Right ventricle myocardium superior (tissue), 1 donor: ENCODE measurements at regions not wholly inside any gene's neighbourhood (a gene's known extent, or its start where the extent isn't known, plus 50 kb on each side); places are given as distances from the start of the nearest gene placed in this dataset.
"Not testable (repeated sequence)": the region's sequence is repeated elsewhere in the genome, so short reads cannot be mapped to it uniquely, and the experiment has no call there.

ENCODE experiments used
- ATAC-seq: fragments of 200-7000 bp; cut with Tn5 transposase; one replicate; pipeline ENCODE4 v1.9.1; 2020; ENCODE audit warnings: mild to moderate bottlenecking; ENCODE audit not compliant: poor library complexity
- DNase-seq: peaks from one replicate; pipeline ENCODE4 v3.0.0-alpha.2; 2020
- intact Hi-C: fragments of 100-400 bp; cut with DNase I; formaldehyde crosslinking; loops from one replicate; pipeline ENCODE4 v1.11.2; 2022
- donor health status: DM: no; HTN: yes; CAD: no; lungs with severe emphysema.

DNA sequence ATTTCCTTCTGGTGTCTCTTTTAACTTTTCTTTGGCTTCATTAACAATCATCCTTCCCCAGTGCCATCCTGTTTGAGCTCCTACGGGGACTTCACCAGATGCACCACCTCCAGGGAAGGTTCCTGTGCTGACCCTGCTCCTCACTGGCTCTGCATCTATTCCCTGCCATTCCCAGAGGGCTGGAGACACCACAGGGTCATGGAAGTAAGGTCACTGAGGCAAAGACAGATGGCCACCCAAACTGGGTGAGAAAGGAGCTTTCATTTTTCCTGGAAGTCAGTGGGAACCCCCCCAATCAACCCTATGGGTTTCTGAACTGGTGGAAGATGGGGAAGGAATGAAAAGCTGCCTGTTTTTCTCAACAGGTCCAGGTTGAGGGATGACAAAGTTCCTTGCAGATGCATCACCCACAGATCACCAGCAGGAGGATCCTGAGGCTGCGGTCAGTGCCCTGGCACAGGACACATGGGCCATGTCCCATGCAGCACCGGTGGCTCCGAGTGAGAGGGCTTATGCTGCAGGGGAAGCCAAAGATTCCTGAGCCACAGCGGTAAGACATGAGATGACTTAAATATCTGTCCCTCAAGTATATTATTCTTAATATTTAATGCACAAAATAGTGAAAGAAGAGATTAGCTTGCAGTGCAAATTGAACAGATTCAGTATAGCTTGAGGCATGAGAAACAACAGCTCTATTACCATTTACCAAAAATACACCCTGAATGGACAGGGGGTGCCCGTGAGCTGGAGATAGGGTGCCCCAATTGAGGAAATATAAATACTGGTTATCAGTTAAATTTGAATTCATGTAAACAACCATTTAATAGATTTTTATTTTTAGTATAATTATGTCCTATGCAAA is 73.0 kb upstream of the VPREB1 start:
- intact Hi-C loops: no loop called here
- no peak for ATAC-seq
- DNase-seq: no peak

DNA sequence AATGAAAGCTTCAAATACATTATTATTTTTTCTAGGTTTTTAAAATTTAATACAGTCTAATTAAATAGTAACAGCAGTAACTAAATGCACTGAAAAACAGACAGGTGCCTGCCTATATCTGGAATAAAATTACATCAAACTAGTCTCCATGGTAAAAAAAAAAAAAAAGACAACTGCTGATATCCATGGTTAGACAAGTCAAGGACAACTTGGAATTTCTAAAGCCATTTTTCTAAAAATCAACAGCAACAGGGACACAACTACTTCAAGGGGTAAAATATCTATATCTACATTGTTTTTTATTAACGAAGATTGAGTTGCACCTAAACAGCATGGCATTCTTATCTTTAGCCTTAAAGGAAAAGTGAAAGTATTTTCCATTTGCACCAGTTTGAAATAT is 74.7 kb upstream of the VPREB1 start:
- no peak for DNase-seq
- no peak for ATAC-seq
- intact Hi-C loops: no loop called here

DNA sequence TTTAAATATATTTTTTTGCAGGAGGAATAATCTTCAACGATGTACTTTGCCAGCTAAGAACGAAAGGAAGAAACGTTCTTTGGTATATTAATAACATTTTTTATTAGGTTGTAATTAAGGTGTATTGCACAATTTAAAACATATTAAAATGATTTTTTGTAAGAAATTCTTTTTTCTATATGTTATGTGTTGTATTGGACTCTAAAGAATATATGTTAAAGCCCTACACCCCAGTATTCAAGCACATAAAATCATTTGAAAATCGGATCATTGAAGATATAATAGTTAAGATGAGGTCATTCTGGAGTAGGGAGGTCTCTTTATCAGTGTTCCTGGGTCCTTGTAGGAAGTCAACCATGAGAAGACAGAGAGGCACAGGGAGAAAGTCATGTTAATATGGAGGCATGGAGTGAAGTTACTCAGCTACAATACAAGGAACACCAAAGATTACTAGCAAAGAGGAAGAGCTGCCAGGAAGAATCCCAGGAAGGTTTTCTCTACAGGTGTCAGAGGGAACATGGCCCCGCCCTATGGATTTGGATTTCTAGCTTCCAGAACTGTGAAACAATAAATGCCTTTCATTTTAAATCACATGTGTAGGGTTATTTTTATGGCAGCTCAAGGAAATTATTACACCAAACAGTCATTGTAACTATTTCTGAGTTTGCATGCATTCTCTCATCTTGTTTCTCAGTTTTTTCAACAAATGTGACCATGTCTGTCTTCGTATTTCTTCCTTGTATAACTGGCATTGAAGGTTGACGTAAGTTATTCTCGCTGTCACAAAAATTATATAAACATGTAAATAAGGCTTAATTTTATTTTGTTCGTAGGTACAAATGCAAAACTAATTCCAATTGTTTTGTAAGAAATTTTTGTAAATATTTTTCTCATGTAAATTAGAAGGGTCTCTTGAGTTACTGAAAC is 75.4 kb upstream of the VPREB1 start:
- intact Hi-C loops: no loop called here
- DNase-seq (no peak), ATAC-seq (no peak)

DNA sequence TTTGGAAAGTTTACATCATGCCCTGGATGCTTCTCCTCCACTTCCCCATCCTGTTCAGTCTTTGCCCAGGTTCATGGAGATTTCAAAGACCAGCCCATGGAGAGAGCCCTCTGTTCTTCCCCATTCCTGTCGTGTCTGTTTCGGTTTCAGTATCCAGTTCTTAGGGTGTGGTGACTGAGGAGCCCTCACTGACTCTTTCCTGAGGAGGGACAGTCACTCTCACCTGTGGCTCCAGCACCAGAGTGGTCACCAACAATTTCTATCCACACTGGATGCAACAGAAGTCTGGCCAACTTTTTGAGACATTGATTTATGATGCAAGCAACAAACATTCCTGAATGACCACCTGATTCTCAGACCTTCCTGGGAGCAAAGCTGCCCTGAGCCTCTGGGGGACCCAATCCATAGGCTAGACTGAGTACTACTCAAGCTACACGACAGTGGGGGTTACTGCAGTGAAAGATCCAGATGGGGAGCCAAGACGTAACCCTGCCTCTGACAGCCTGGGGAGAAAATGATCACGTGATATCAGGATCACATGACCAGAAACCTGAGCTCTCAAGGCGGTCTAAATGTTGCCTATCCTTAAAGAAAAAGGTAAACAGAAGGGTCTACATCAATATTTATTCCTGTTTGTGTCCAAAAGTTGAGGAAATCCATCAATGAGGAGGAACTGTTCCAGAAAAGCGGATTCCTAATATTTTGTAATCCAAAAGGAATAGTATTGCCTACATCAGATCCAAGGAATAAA is 76.2 kb upstream of the VPREB1 start:
- no peak for ATAC-seq
- DNase-seq: no peak

DNA sequence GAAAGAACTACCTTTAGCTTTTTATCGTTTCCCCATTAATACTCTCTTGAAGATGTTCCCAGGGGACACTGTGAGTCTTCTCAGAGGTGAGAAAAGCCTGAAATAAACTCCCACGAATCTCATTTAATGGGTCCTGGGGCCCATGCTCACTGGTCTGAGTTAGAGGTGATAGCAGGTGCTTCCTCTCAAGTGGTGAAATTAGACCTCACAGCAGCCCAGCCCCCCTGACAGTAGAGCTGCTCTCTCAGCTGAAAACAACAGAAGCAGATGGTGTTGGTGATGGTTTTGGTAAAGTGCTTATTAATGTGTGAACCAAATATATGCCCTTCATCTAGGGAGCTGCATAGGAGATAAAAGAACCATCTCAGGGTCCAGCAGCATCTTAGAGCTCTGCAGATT is 76.8 kb upstream of the VPREB1 start:
- DNase-seq (no peak), ATAC-seq (no peak)
- intact Hi-C loops: no loop called here

More for the DNA sequence above, 76.2 kb upstream of the VPREB1 start:
- intact Hi-C loops: no loop called here

DNA sequence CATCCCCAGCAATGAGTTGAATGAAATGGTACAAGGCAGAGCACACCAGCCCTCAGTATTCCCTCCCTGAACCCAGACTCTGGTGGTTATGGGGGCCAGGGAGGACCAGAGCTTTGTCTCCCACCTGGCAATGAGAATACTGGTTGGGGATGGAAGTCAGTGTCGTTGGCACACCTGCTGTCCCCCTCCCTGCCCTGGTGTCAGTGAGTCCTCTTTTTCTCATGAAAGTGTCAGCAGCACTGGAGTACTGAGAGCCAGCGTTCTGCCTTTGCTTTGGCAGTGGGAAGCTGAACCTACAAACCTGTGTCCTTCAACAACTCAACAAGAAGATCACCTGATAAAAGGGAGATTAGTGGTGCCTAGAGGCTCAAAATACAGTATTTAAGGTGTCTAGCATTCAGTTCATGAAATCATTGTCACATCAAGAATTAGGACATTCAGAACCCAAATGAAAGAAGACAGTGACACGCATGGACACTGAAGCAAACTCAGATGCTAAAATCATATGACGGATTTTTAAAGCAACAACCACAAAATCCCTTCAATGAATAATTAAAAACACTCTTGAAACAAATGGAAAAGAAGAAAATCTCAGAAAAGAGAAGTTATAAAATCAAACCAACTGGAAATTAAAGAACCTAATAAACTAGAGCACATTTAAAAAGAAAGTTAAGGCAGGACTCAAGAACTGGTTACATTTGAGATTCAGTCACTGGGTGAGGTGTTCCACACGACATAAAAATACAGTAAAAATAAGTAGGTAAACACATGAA is 77.5 kb upstream of the VPREB1 start:
- intact Hi-C loops: no loop called here
- ATAC-seq: no peak
- DNase-seq: no peak

DNA sequence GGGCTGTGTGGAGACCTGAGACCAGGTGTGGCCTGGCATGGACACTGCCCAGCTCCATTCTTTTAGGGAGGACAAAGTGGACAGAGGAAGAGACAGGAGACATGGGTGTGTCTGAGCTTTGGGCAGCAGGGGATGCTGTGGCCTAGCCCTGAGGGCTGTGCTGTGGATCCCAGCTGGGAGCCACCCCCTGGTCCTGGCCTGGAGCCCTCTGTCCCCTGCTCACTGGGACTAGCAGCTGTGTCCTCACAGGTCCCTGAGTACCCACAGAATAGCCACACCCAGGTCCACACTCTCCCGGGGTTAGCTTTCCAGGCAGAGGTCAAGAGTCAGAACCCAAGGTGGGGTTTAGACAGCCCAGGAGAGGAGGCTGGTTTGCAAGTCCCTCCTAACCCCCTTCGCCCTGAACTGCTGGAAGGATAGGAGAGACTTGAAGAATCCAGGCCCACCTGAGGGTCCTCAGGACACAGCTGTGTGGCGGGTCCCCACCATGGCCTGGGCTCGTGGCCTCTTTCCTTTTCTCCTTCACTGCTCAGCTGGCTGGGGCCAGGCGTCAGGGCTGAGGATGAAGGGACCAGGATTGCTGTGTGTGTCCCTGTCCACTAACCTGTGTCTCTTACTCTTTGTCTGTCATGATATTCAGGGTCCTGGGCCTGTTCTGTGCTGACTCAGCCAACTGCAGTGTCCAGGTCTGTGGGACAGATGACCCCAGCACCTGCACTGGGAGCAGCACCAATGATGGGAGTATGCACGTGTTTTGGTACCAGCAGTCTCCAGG is 78.5 kb upstream of the VPREB1 start:
- intact Hi-C loops: no loop called here
- ATAC-seq (no peak), DNase-seq (no peak)

DNA sequence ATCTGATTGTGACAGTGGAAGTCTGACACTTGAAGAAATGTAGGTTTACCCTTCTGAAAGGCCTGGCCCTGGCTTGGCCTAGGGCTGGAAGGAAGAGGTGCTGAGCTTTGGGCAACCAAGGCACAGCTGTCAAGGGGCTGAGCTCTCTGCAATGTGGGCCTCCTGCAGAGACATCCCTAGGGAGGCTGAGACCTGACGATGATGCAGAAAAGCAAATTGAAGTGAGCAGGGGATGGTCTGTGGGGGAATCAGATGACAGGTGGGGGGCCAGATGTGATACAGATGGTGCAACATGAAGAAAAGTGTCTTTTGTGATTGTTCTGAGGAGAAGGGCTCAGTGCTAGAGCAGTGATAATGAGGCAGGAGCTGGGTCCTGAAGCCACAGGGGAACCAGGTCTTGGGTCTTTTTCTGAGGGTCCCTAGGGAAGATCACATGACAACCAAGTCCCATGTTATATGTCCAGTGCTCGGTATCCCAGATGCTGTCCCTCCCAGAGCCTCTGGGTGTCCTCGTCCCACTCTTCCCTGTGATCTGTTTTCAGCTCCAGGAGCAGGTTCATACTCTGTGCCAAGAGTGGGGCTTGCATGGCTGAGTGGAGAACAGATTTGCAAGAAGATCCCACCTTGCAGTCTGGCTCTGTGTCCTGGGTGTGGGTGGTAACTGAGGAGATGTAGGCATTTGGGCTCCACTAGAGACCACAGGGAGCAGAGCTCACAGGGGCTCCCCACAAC is 79.9 kb upstream of the VPREB1 start:
- no peak for ATAC-seq
- intact Hi-C loops: no loop called here
- no peak for DNase-seq

DNA sequence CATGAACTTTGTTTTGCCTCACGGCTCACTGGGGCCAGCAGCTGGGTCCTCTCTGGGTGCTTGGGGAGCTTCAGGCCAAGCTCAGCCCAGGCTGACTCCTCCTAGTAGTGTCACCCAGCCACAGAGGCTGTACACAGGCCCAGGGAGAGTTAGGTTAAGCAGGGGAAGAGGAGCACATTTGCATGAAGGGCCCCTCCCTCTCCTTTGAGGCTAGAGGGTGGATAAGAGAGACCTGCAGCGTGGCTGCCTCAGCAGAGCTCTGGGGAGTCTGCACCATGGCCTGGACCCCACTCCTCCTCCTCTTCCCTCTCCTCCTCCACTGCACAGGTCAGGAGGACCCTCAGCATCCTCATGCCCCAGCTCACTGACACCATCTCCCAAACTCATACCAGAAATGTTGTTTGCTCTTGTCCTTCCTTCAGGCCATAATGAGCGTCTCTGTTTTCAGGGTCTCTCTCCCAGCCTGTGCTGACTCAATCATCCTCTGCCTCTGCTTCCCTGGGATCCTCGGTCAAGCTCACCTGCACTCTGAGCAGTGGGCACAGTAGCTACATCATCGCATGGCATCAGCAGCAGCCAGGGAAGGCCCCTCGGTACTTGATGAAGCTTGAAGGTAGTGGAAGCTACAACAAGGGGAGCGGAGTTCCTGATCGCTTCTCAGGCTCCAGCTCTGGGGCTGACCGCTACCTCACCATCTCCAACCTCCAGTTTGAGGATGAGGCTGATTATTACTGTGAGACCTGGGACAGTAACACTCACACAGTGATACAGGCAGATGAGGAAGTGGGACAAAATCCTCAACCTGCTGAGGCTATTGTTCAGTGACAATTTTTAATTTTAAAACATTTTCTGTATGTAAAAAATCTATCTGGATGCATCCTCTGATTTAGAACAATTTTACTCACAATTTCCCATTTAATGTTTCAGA is 82.4 kb upstream of the VPREB1 start:
- DNase-seq (no peak), ATAC-seq (no peak)
- intact Hi-C loops: no loop called here

DNA sequence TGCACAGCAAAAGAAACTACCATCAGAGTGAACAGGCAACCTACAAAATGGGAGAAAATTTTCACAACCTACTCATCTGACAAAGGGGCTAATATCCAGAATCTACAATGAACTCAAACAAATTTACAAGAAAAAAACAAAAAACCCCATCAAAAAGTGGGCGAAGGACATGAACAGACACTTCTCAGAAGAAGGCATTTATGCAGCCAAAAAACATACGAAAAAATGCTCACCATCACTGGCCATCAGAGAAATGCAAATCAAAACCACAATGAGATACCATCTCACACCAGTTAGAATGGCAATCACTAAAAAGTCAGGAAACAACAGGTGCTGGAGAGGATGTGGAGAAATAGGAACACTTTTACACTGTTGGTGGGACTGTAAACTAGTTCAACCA is 83.8 kb upstream of the VPREB1 start:
- intact Hi-C loops, ATAC-seq, DNase-seq: not testable (repeated sequence)

DNA sequence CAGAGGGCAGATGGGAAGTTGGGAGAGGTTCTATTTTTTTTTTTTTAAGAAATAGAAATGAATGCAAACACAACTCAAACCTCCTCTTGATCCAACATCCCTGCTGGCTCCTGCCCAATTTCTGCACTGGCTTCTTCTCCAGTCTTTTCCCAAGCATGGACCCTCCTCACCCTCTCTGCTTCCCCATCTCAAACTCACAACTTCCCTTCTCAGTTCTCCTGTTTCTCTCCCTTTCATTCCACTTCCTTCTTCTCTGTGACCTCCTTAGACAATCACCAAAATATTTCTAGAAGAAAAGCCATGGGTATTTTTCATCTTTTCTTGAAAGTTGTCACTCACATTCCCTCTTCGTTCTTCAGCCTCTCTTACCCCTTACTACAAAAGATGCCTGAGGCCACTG is 85.2 kb upstream of the VPREB1 start:
- intact Hi-C loops: no loop called here
- no peak for ATAC-seq
- no peak for DNase-seq

DNA sequence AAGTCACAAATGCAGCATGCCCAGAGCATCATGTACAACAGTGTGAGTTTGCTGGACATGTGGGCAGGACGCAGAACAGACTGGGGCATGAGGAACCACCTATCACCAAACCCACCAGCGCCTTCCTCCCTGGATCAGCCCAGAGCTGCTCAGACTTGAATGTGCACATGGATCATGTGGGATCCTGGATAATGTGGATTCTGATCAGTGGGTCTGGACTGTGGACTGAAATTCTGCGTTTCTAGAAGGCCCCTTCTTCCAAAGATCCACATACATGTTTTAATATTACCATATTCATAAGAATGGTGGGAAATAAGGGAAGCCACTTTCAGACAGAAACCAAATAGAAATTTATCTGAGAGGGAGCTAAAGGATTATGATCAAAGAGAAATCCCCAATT is 85.6 kb upstream of the VPREB1 start:
- intact Hi-C loops: no loop called here
- no peak for ATAC-seq

DNA sequence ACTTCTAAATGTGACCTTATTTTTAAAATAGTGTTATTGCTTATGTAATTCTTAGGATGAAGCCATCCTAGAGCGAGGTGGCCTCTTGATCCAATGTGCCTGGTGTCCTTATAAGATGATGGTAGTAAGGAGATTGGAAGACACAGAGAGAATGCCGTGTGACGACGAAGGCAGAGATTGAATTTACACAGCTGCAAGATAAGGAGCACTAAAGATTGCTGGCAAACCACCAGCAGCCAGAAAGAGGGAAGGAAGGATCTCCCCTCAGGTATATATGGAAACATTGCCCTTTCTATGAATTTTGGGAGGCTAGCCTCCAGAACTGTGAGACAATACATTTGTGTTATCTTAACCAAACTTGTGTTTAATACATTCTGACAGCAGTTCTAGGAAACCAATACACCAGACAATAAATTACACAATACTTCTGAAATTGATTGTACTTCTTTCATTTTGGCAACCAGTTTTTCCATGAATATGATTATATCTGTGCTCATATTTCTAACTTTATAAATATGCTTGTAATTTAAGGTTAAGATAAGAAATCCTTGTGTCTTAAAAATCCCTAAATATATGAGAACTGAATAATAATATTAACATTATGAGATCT is 86.3 kb upstream of the VPREB1 start:
- no peak for DNase-seq
- intact Hi-C loops: no loop called here

More for the DNA sequence above, 85.6 kb upstream of the VPREB1 start:
- DNase-seq: no peak

DNA sequence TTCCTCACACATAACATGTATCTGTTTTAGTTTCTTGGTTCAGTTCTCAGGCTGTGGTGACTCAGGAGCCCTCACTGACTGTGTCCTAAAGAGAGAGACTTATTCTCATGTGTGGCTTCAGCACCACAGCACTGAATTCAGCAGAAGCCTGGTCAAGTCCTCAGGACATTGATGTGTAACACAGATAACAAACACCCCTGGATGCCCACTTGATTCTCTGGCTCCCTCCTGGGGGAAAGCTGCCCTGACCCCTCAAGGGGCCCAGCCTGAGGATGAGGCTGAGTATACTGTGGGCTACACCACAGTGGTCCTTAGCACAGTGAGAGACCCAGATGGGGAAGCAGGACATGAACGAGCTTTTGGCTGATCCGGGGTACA is 87.2 kb upstream of the VPREB1 start:
- intact Hi-C loops: no loop called here
- ATAC-seq (no peak), DNase-seq (no peak)

More for the DNA sequence above, 86.3 kb upstream of the VPREB1 start:
- no peak for ATAC-seq

DNA sequence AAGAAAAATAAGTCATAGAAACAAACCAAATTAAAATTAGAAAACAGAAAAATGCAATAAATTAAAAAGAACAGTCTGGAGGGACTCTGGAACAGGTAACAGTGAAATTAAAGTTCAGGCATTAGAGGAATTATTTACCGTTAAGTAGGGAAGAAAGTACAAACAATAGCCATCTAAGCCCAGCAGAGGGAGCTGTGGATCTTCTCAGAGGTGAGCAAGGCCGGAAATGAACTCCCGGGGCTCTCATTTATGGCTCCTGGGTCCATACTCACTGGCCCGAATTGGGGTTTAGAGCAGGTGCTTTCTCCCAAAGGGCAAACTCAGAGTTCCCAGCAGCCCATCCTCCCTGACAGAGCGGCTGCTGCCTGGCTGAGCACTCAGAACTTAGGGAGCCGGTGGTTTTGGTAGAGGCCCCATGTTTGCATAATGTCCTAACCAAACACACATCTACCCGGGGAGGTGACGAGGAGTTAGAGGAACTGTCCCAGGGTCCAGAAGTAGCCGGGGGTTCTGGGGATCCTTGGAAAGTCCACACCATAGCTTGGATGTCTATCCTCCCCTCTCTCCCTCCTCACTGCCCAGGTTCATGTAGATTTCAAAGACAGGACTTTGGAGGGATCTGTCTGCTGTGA is 87.8 kb upstream of the VPREB1 start:
- intact Hi-C loops: no loop called here
- ATAC-seq (peak; percentile 53), DNase-seq (no peak)
